Natural killer cell treated with Interleukin-12 subunit alpha and Interleukin-12 subunit beta and Interleukin-15 and Interleukin-18, amount 100 ng/mL, for 72 hours (primary cell): ENCODE measurements at regions not wholly inside any gene's neighbourhood (a gene's known extent, or its start where the extent isn't known, plus 50 kb on each side); places are given as distances from the start of the nearest gene placed in this dataset.
"Not testable (repeated sequence)": the region's sequence is repeated elsewhere in the genome, so short reads cannot be mapped to it uniquely, and the experiment has no call there.

Experiments used
- ATAC-seq, 2 donors: fragments of 150-1000 bp; cut with Tn5 transposase in 1 of 2; sonication (Bioruptor Pico), chemical (Tn5 transposase) in 1 of 2; 2 replicates each; pipeline ENCODE4 v1.10.0; 2021
- DNase-seq: peaks from one replicate; pipeline ENCODE4 v3.0.0; 2022; ENCODE audit warnings: low spot score
- H3K27ac Mint-ChIP-seq, 2 donors: 1 replicate in 1 of 2; 2 replicates in 1 of 2; pipeline ENCODE4 v1.8.0; 2022; ENCODE audit warnings: mixed read lengths in 2 of 2, mild to moderate bottlenecking in 1 of 2, moderate library complexity in 1 of 2
- H3K27me3 Mint-ChIP-seq, 2 donors: 1 replicate in 1 of 2; 2 replicates in 1 of 2; pipeline ENCODE4 v1.8.0; 2022; ENCODE audit warnings: mixed read lengths in 2 of 2
- H3K36me3 Mint-ChIP-seq: one replicate; pipeline ENCODE4 v1.8.0; 2022; ENCODE audit warnings: mixed read lengths
- H3K4me1 Mint-ChIP-seq, 2 donors: 1 replicate in 1 of 2; 2 replicates in 1 of 2; pipeline ENCODE4 v1.8.0; 2022; ENCODE audit warnings: low read depth in 2 of 2, mixed read lengths in 2 of 2, mild to moderate bottlenecking in 1 of 2
- H3K4me3 Mint-ChIP-seq: one replicate; pipeline ENCODE4 v1.8.0; 2022; ENCODE audit warnings: mixed read lengths
- H3K9me3 Mint-ChIP-seq: 2 replicates; pipeline ENCODE4 v1.8.0; 2022; ENCODE audit warnings: mixed read lengths

DNA sequence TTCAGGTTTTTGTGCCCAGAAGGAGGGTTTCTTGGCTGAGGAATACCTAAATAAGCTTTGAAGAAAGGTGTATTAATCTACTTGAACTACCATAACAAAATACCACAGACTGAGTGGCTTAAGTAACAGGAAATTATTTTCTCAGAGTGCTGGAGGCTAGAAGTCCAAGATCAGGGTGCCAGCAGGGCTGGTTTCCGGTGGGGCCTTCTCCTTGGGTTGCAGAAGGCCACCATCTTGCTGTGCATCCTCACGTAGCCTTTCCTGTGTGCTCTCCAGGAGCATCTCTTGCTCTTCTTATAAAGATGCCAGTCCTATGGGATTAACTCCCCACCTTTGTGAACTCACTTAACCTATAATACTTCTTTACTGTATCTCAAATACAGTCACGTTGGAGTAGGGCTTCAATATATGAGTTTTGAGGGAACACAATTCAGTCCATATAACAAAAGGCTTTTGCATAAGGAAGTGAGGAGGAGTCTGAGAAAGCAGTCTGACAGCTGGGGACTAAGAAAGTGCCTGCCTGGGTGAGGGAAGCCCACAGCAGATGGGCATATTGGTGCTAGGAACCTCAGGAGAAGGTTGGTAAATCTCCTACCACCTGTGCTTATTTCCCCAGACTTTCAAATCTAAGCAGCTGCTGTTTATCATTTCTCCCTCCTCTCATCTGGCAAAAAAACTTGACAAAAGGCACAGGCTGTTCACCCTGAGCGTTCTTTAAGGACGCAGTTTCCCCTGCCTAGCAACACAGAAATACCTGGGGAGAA lies 89.6 kb upstream of the CBLB start:
- H3K9me3 Mint-ChIP-seq: no peaks in the 10 kb centered on the region
- no peak for ATAC-seq
- no peak overlapping the region for H3K4me3 Mint-ChIP-seq
- no peaks in the 10 kb centered on the region for H3K27me3 Mint-ChIP-seq
- H3K36me3 Mint-ChIP-seq: no peaks in the 10 kb centered on the region
- no peaks in the 10 kb centered on the region for H3K4me1 Mint-ChIP-seq
- no peak overlapping the region for H3K27ac Mint-ChIP-seq
- no peak for DNase-seq

DNA sequence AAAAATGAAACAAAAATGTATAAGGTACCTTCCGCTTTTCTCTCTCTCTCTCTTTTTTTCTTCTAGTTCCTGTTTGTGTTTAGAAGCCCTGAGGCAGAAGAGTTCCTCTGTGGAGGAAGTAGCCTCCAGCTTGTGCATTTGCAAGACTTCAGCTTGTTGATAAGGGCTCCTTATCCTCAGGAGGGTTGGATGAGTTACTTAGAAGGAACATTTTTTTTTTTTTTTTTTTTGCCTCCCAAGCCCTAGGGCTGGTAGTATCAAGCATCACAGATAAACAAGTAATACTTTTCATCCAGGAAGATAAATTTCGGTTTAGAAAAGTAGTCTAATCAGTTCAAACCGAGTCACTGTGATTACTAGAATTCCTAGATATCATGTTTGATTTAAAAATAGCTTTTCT lies 91.0 kb upstream of the CBLB start:
- DNase-seq: no peak
- Mint-ChIP-seq H3K27ac (no peak overlapping the region), H3K4me1 (no peaks in the 10 kb centered on the region), H3K27me3 (no peaks in the 10 kb centered on the region), H3K9me3 (no peaks in the 10 kb centered on the region), H3K36me3 (no peaks in the 10 kb centered on the region), H3K4me3 (no peak overlapping the region)
- no peak for ATAC-seq

DNA sequence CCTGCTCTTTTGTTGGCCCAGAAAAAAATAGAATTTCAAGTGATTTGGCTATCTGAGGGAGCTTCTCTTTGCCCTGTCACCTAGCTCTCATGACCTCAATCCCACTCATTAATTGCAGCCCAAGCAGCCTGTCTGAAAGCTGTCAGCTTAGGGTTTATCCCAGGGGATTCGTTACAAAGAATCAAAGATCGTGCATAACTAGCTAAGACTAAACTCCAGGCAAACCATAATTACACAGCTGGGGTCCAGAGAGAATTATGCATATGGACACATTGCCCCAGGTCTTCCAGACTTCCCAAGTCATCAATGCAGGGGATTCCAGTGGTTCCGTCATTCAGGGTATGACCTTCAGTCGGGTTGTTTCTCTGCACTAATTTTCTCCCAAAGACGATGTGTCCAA lies 91.6 kb upstream of the CBLB start:
- Mint-ChIP-seq H3K27ac (no peak overlapping the region), H3K27me3 (no peaks in the 10 kb centered on the region), H3K36me3 (no peaks in the 10 kb centered on the region), H3K4me1 (no peaks in the 10 kb centered on the region), H3K4me3 (no peak overlapping the region), H3K9me3 (no peaks in the 10 kb centered on the region)
- no peak for ATAC-seq
- DNase-seq: no peak

DNA sequence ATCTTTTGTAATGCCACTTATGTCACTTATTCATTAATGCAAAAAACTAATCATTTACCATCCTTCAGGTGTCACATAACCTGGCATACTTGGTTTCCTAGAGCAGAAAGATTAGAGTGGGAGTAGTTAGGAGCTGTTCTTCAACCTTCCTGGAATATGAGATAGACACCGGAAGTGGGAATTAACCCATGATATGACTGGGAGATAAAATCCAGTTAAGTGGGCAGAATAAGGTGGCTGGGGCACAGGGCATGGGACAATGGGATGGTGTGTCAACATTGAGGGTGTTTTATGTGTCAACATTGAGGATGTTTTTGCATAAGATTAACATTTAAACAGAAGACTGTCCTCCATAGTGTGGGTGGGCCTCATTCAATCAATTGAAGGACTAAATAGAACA lies 94.3 kb upstream of the CBLB start:
- DNase-seq (no peak), ATAC-seq (no peak)
- Mint-ChIP-seq H3K27ac (no peak overlapping the region), H3K4me3 (no peak overlapping the region), H3K9me3 (no peaks in the 10 kb centered on the region), H3K36me3 (no peaks in the 10 kb centered on the region), H3K4me1 (no peaks in the 10 kb centered on the region), H3K27me3 (no peaks in the 10 kb centered on the region)

DNA sequence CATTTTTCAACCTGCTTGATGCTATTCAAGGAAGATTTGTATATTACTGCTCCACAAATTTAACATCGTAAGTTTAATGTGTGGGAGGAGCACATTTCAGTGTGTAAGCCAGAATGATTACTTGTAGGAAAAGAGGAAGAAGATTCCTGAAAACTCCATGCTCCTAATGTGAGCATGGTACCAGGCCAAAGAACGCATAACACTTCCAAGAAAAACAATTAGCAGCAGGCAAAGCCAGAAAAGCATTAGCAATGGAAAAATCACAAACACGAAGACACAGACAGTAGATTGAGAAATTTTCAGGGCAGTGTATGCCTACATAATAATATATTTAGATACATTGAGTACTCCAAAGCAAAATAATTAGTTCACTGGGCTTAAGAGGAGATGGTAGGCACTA lies 96.6 kb upstream of the CBLB start:
- Mint-ChIP-seq H3K9me3 (peaks cover 3% of the 10 kb centered on the region), H3K27ac (no peak overlapping the region), H3K36me3 (no peaks in the 10 kb centered on the region), H3K27me3 (no peaks in the 10 kb centered on the region), H3K4me1 (peaks cover 0 to 3% of the 10 kb centered on the region in 2 donors), H3K4me3 (no peak overlapping the region)
- no peak for DNase-seq
- no peak for ATAC-seq

DNA sequence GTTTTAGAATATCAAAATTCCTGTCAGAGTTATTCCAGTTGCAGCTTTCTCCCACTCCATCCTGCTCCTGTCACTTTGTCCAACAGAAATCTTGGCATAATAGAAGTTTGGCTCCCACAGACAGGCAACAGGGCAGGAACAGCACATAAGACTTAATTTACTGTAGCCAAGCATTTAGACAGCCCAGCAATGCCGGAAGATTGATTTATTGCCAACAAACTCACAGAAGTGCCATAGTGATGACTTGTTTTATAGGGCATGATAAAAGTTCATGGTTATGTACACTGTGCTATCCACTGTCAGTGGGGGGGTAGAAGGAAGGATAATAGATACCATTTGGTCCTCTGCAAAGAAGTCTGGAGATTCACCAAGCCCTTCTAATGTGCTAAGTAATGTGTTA lies 98.3 kb upstream of the CBLB start:
- Mint-ChIP-seq H3K36me3 (peaks cover 16% of the 10 kb centered on the region), H3K27ac (no peak overlapping the region), H3K4me3 (no peak overlapping the region), H3K27me3 (no peaks in the 10 kb centered on the region), H3K9me3 (peaks cover 19% of the 10 kb centered on the region), H3K4me1 (peaks cover 0 to 4% of the 10 kb centered on the region in 2 donors)
- no peak for ATAC-seq
- DNase-seq: no peak

DNA sequence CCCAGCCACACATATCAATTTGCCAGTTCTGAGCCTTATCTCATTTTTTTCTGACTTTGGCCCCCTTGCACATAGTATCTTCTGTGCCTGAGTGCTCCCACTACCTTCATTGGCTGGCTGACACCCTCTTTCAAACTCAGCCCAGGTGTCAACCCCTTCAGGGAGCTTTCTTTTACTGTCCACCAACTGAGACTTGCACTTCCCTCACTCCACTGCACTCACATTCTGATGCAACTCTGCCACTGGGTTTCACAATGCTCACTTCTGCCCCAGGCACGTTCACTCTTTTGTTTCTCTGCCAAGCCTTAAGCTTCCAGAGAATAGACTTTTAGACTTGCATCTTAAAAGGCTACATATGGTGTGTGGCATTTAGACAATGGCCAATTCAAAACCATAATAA lies 101.5 kb upstream of the CBLB start:
- no peak for DNase-seq
- no peak for ATAC-seq
- Mint-ChIP-seq H3K9me3 (peaks cover 21% of the 10 kb centered on the region), H3K27ac (peak overlapping the region in 1 of 2 donors; percentile 13), H3K27me3 (no peaks in the 10 kb centered on the region), H3K4me3 (no peak overlapping the region), H3K36me3 (peaks cover 20% of the 10 kb centered on the region), H3K4me1 (peaks cover 0 to 4% of the 10 kb centered on the region in 2 donors)

DNA sequence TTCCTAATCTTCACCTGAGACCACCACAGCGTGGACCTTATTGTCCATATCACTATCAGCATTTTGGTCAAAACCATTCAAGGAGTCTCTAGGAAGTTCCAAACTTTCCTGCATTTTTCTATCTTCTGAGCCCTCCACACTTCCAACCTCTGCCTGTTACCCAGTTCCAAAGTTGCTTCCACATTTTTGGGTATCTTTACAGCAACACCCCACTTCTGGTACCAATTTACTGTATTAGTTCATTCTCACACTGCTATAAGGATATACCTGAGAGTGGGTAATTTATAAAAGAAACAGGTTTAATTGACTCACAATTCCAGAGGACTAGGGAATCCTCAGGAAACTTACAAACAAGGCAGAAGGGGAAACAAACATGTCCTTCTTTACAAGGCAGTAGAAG lies 103.3 kb upstream of the CBLB start:
- Mint-ChIP-seq H3K4me1 (peaks cover 0 to 4% of the 10 kb centered on the region in 2 donors), H3K4me3 (no peak overlapping the region), H3K27me3 (no peaks in the 10 kb centered on the region), H3K27ac (no peak overlapping the region), H3K9me3 (peaks cover 21% of the 10 kb centered on the region), H3K36me3 (peaks cover 20% of the 10 kb centered on the region)
- no peak for DNase-seq
- no peak for ATAC-seq

DNA sequence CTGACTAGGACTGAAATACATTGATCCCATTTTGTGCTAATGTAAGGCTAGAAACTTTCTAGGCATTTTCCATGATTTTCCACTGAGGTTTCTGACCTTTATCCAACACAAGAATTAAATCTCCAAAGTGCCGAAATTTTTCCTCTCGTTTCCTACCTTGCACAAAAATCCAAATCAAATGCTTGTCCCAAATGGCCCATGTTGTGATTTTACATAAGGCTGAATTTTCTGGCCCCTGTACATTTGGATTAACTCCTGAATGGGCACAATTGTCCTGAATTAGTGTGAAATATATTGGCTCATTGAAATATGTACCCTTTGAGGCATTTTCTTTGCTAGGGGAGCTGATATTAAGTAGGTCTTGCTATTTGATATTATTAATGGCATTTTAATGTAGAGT lies 105.6 kb upstream of the CBLB start:
- no peak overlapping the region for H3K4me3 Mint-ChIP-seq
- H3K4me1 Mint-ChIP-seq: peaks cover 0 to 4% of the 10 kb centered on the region in 2 donors
- H3K27ac Mint-ChIP-seq: no peak overlapping the region
- peaks cover 21% of the 10 kb centered on the region for H3K9me3 Mint-ChIP-seq
- H3K36me3 Mint-ChIP-seq: peaks cover 20% of the 10 kb centered on the region
- H3K27me3 Mint-ChIP-seq: no peaks in the 10 kb centered on the region
- ATAC-seq (no peak), DNase-seq (no peak)

DNA sequence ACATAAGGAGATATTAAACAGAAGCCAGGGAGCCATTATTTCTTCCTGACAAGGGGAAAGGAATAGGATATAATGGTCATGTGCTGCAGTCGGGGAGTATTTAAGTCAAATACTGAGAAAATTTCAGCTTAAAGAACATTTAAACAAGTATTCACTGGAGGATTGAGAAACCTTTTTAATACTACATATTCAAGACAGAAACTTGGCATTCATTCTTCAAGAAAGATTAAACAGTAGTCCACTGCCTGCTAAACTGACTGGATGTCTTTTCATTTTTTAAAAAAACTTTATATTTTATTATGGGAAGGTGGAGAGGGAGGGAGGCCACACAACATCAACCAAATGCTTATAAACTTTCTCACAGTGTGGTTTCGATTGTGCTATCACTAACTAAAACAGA lies 107.4 kb upstream of the CBLB start:
- no peak overlapping the region for H3K27ac Mint-ChIP-seq
- H3K27me3 Mint-ChIP-seq: no peaks in the 10 kb centered on the region
- H3K9me3 Mint-ChIP-seq: peaks cover 12% of the 10 kb centered on the region
- no peak overlapping the region for H3K4me3 Mint-ChIP-seq
- DNase-seq: no peak
- ATAC-seq: no peak
- H3K36me3 Mint-ChIP-seq: peaks cover 13% of the 10 kb centered on the region
- H3K4me1 Mint-ChIP-seq: no peaks in the 10 kb centered on the region

DNA sequence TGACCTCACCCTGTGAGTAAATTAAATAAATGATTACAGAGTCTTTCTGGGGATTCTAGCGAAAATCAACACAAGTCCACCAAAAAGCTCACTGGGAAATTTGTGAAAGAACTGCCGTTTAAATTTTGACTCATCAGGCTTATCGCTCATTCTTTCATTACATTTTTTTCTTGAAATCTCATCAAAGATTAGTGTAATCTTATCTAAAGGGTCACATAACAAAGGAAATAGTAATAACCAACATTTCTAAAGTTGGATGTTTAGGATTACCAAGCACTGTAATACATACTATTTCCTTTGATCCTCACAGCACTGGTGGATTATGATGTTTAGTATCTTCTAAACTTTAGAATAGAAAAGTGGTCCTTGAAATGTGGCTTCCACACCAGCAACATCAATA lies 111.1 kb upstream of the CBLB start:
- H3K4me3 Mint-ChIP-seq: no peak overlapping the region
- no peaks in the 10 kb centered on the region for H3K27me3 Mint-ChIP-seq
- ATAC-seq (no peak), DNase-seq (no peak)
- H3K27ac Mint-ChIP-seq: no peak overlapping the region
- peaks cover 3 to 7% of the 10 kb centered on the region in 2 donors for H3K4me1 Mint-ChIP-seq
- no peaks in the 10 kb centered on the region for H3K9me3 Mint-ChIP-seq
- peaks cover 8% of the 10 kb centered on the region for H3K36me3 Mint-ChIP-seq

DNA sequence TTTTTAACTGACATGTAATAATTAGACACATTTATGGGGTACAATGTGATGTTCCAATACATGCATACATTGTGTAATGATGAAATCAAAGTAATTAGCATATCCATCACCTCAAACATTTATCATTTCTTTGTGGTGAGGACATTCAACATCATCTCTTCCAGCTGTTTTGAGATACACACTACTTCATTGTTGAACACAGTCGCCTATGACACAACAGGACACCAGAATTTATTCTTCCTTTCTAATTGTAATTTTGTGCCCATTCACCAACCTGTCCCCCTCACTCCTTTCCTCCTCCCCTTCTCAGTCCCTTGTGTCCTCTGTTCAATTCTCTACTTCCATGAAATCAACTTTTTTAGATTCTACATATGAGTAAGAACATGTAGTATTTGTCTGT lies 113.4 kb upstream of the CBLB start:
- DNase-seq: no peak
- H3K4me3 Mint-ChIP-seq: no peak overlapping the region
- no peak overlapping the region for H3K27ac Mint-ChIP-seq
- H3K36me3 Mint-ChIP-seq: peaks cover 8% of the 10 kb centered on the region
- no peaks in the 10 kb centered on the region for H3K9me3 Mint-ChIP-seq
- ATAC-seq: no peak
- H3K27me3 Mint-ChIP-seq: no peaks in the 10 kb centered on the region
- peaks cover 7 to 14% of the 10 kb centered on the region in 2 donors for H3K4me1 Mint-ChIP-seq

DNA sequence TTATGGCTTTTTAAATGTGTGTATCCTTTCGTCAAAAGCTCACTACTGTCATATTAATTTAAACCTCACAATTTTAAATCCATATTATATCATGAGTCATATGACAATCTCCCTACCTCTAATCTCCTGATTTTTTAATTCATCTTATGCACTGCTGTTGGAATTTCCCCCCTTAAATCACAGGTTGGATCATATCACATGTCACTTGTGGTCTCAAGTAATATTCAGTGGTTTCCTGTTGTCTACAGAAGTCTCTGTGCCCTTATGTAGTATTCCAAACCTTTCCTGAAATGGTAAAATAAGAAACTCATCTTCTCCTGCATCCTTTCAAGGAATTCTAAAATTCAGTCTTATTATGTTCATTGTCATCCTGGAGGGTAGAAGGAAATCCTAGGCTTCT lies 116.0 kb upstream of the CBLB start:
- H3K9me3 Mint-ChIP-seq: peaks cover 4% of the 10 kb centered on the region
- no peak overlapping the region for H3K4me3 Mint-ChIP-seq
- ATAC-seq: no peak
- no peak overlapping the region for H3K27ac Mint-ChIP-seq
- peaks cover 26 to 28% of the 10 kb centered on the region in 2 donors for H3K4me1 Mint-ChIP-seq
- no peak for DNase-seq
- peaks cover 25% of the 10 kb centered on the region for H3K36me3 Mint-ChIP-seq
- no peaks in the 10 kb centered on the region for H3K27me3 Mint-ChIP-seq

DNA sequence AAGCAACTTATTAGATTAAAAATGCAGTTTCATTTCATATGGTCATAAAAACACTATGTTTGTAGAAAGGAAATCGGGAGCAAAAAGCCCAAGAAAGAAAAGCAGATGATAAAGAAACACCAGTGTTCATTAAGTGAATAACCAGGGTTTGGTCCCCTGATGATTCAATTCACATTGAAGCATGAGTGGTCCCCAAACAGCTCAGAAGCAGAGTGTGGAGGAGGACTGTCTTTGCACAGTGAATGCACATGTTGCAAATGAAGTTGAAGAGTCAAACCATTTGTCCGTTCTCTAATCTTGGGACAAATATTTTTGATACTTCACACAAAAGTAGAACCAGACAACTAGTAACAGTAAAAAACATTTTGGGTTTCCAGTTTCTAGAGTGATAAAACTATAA lies 117.5 kb upstream of the CBLB start:
- H3K36me3 Mint-ChIP-seq: peaks cover 31% of the 10 kb centered on the region
- H3K4me3 Mint-ChIP-seq, ATAC-seq, H3K27me3 Mint-ChIP-seq, DNase-seq, H3K27ac Mint-ChIP-seq: not testable (repeated sequence)
- peaks cover 12% of the 10 kb centered on the region for H3K9me3 Mint-ChIP-seq
- peaks cover 26 to 28% of the 10 kb centered on the region in 2 donors for H3K4me1 Mint-ChIP-seq

DNA sequence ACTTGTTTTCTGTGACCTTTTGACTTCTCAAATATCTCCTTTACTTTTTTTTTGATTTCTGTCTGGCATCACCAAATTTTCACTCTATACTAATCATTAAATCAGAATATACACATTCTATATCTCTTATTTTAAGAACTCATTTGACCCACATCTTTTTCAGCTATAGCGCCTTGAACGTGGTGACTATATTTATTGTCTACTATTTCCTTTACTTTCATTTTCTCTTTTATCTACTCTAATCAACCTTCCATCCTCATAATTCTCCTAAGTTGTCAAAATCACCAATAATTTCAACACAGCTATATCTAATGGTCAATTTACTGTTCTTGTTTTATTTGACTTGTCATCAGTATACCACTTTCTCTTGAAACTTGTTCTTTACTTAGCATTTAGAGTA lies 119.0 kb upstream of the CBLB start:
- ATAC-seq (no peak), DNase-seq (no peak)
- Mint-ChIP-seq H3K36me3 (peaks cover 43% of the 10 kb centered on the region), H3K9me3 (peaks cover 20% of the 10 kb centered on the region), H3K4me1 (peaks cover 26 to 27% of the 10 kb centered on the region in 2 donors), H3K4me3 (peak overlapping the region; percentile 88), H3K27ac (peak overlapping the region; percentile 79 to 81), H3K27me3 (no peaks in the 10 kb centered on the region)
